ENCODE measurements at regions not wholly inside any gene's neighbourhood (a gene's known extent, or its start where the extent isn't known, plus 50 kb on each side); places are given as distances from the start of the nearest gene placed in this dataset.

- H3K9me3 ChIP-seq (ENCODE audit: control insufficient read depth in 1 of 2, insufficient read depth in 1 of 2, low read depth in 1 of 2, low read length in 2 of 2) = no peaks in the 10 kb centered on the region
- H3K9ac ChIP-seq (ENCODE audit: low read length) = no peak overlapping the region
- no peaks in the 10 kb centered on the region for H3K9me2 ChIP-seq (ENCODE audit: insufficient read depth)
- H4K20me1 ChIP-seq (ENCODE audit: insufficient read depth) = no peaks in the 10 kb centered on the region
- no peak overlapping the region for H3K4me3 ChIP-seq (replicated peaks in 1 of 2; ENCODE audit: low read depth in 1 of 2, low read length in 2 of 2)
- H3K79me2 ChIP-seq (ENCODE audit: insufficient read depth, low read length) = no peaks in the 10 kb centered on the region
- intact Hi-C loops (cut with micrococcal nuclease) = no loop called here
- H3K4me1 ChIP-seq (ENCODE audit: control insufficient read depth in 1 of 2, insufficient read depth in 2 of 2, low read length in 2 of 2) = no peaks in the 10 kb centered on the region
- no peak for DNase-seq (ENCODE audit: low read depth, low spot score)
- no peaks in the 10 kb centered on the region for H3K36me3 ChIP-seq (ENCODE audit: control insufficient read depth in 1 of 2, insufficient read depth in 2 of 2, low read length in 2 of 2)
- CTCF ChIA-PET = no interaction called here
- no peak for ATAC-seq
- POLR2A ChIA-PET = no interaction called here
- BruUV-seq (replicated peaks) = no TSS peak
- no peak overlapping the region for H2AFZ ChIP-seq (ENCODE audit: low read depth, low read length, poor library complexity, severe bottlenecking)
- no peak overlapping the region for H3K4me2 ChIP-seq (ENCODE audit: low read length)
- H3K27ac ChIP-seq (ENCODE audit: low read depth, low read length) = no peak overlapping the region
- RAD21 ChIA-PET (ENCODE audit: low non-redundant PET in 1 of 2, low total read pairs in 2 of 2, uncharacterized antibody in 2 of 2, unreplicated experiment in 2 of 2) = no interaction called here
- TF ChIP-seq YY1 (IDR thresholded peaks at IDR 0.05; ENCODE audit: extremely low read depth, insufficient replicate concordance, low read depth, low read length) = no peak
- TF ChIP-seq ZBTB33 (IDR thresholded peaks at IDR 0.05; ENCODE audit: extremely low read depth, insufficient replicate concordance, low read length) = no peak
- TF ChIP-seq POLR2A (IDR thresholded peaks at IDR 0.05; ENCODE audit: borderline replicate concordance, extremely low read depth, insufficient read depth, insufficient read length) = no peak
- TF ChIP-seq ELF1 (IDR thresholded peaks at IDR 0.05; ENCODE audit: borderline replicate concordance, low read depth) = no peak
- H3K27me3 ChIP-seq (ENCODE audit: insufficient read depth, low read length) = no peaks in the 10 kb centered on the region
Observed at GRCh38 chr1:194818674-194819073, 1632.3 kb upstream of the B3GALT2 start.

GRCh38 chr1:194816859-194817258 is 1630.4 kb upstream of the B3GALT2 start:
- Histone ChIP-seq H3K4me3 (replicated peaks in 1 of 2; ENCODE audit: low read depth in 1 of 2, low read length in 2 of 2) (no peak overlapping the region), H3K27ac (ENCODE audit: low read depth, low read length) (no peak overlapping the region), H3K4me1 (ENCODE audit: control insufficient read depth in 1 of 2, insufficient read depth in 2 of 2, low read length in 2 of 2) (no peaks in the 10 kb centered on the region), H3K36me3 (ENCODE audit: control insufficient read depth in 1 of 2, insufficient read depth in 2 of 2, low read length in 2 of 2) (no peaks in the 10 kb centered on the region), H3K79me2 (ENCODE audit: insufficient read depth, low read length) (no peaks in the 10 kb centered on the region), H3K9me2 (ENCODE audit: insufficient read depth) (no peaks in the 10 kb centered on the region), H3K4me2 (ENCODE audit: low read length) (no peak overlapping the region), H3K27me3 (ENCODE audit: insufficient read depth, low read length) (no peaks in the 10 kb centered on the region), H3K9ac (ENCODE audit: low read length) (no peak overlapping the region), H3K9me3 (ENCODE audit: control insufficient read depth in 1 of 2, insufficient read depth in 1 of 2, low read depth in 1 of 2, low read length in 2 of 2) (no peaks in the 10 kb centered on the region), H2AFZ (ENCODE audit: low read depth, low read length, poor library complexity, severe bottlenecking) (no peak overlapping the region), H4K20me1 (ENCODE audit: insufficient read depth) (no peaks in the 10 kb centered on the region)
- POLR2A ChIA-PET = no interaction called here
- ATAC-seq (no peak), DNase-seq (ENCODE audit: low read depth, low spot score) (no peak)
- RAD21 ChIA-PET (ENCODE audit: low non-redundant PET in 1 of 2, low total read pairs in 2 of 2, uncharacterized antibody in 2 of 2, unreplicated experiment in 2 of 2) = no interaction called here
- BruUV-seq (replicated peaks) = no TSS peak
- intact Hi-C loops (cut with micrococcal nuclease) = no loop called here
- CTCF ChIA-PET = no interaction called here
- no peak for TF ChIP-seq SIN3A (IDR thresholded peaks at IDR 0.05; ENCODE audit: low read depth)
- no peak for TF ChIP-seq TCF7L2 (IDR thresholded peaks at IDR 0.05; ENCODE audit: borderline replicate concordance, extremely low read depth, insufficient read depth, insufficient read length)
- no peak for TF ChIP-seq CTCF (IDR thresholded peaks at IDR 0.05 in 2 of 3, conservative IDR thresholded peaks at IDR 0.05 in 1 of 3; ENCODE audit: borderline replicate concordance in 1 of 3, insufficient read depth in 1 of 3, low read depth in 2 of 3, low read length in 2 of 3)
- no peak for TF ChIP-seq ATF3 (IDR thresholded peaks at IDR 0.05)
- no peak for TF ChIP-seq ZFX (IDR thresholded peaks at IDR 0.05)
- no peak for TF ChIP-seq EZH2 (IDR thresholded peaks at IDR 0.05)
- TF ChIP-seq POLR2A (IDR thresholded peaks at IDR 0.05; ENCODE audit: borderline replicate concordance, extremely low read depth, insufficient read depth, insufficient read length) = no peak
- TF ChIP-seq POLR2AphosphoS5 (IDR thresholded peaks at IDR 0.05; ENCODE audit: low read depth, low read length) = no peak
- TF ChIP-seq YY1 (IDR thresholded peaks at IDR 0.05; ENCODE audit: extremely low read depth, insufficient replicate concordance, low read depth, low read length) = no peak
- TF ChIP-seq CBX3 (IDR thresholded peaks at IDR 0.05; ENCODE audit: low read depth) = no peak
- TF ChIP-seq ZBTB33 (IDR thresholded peaks at IDR 0.05; ENCODE audit: extremely low read depth, insufficient replicate concordance, low read length) = no peak
- no peak for TF ChIP-seq RAD21 (IDR thresholded peaks at IDR 0.05; ENCODE audit: low read depth)
- no peak for TF ChIP-seq EZH2phosphoT487 (IDR thresholded peaks at IDR 0.05; ENCODE audit: borderline replicate concordance)

Data from HCT116 (cell line).